Small intestine (tissue), 7 donors: ENCODE measurements at regions not wholly inside any gene's neighbourhood (a gene's known extent, or its start where the extent isn't known, plus 50 kb on each side); places are given as distances from the start of the nearest gene placed in this dataset.

Experiments used
- DNase-seq, 2 donors: peaks; one replicate each; pipeline versions ENCODE4 v3.0.0 to v3.0.0-alpha.2; 2013
- FAIRE-seq: peaks from 2 replicates; lab custom pipeline; 2012; peaks lifted over from hg19 to GRCh38; lab: Jason Lieb, UNC
- H3K27ac ChIP-seq, 3 donors: one replicate each; pipeline ENCODE4 v1.5.1; 2013; ENCODE audit warnings: low read length in 2 of 3, mild to moderate bottlenecking in 2 of 3, control low read depth in 1 of 3, inconsistent platforms in 1 of 3, low read depth in 1 of 3, moderate library complexity in 1 of 3
- H3K27me3 ChIP-seq, 3 donors: one replicate each; pipeline ENCODE4 v1.6.1; 2013; ENCODE audit warnings: low read length in 3 of 3, inconsistent platforms in 1 of 3; ENCODE audit not compliant: control insufficient read depth in 3 of 3, insufficient read depth in 3 of 3
- H3K36me3 ChIP-seq, 3 donors: one replicate each; pipeline ENCODE4 v1.6.1; 2013; ENCODE audit warnings: low read length in 3 of 3, inconsistent platforms in 1 of 3, low read depth in 1 of 3, mild to moderate bottlenecking in 1 of 3, moderate library complexity in 1 of 3; ENCODE audit not compliant: control insufficient read depth in 3 of 3, insufficient read depth in 2 of 3
- H3K4me1 ChIP-seq, 3 donors: one replicate each; pipeline ENCODE4 v1.6.1; 2013; ENCODE audit warnings: low read length in 2 of 3, inconsistent platforms in 1 of 3, low read depth in 1 of 3, mild to moderate bottlenecking in 1 of 3, moderate library complexity in 1 of 3; ENCODE audit not compliant: control insufficient read depth in 3 of 3, insufficient read depth in 2 of 3
- H3K4me3 ChIP-seq, 3 donors: one replicate each; pipeline ENCODE4 v1.5.1; 2013; ENCODE audit warnings: low read length in 3 of 3, control low read depth in 1 of 3, inconsistent platforms in 1 of 3, low read depth in 1 of 3, mild to moderate bottlenecking in 1 of 3, moderate library complexity in 1 of 3
- H3K9me3 ChIP-seq, 2 donors: one replicate each; pipeline ENCODE4 v1.6.1; 2013; ENCODE audit warnings: low read depth in 1 of 2, low read length in 1 of 2; ENCODE audit not compliant: control insufficient read depth in 2 of 2, insufficient read depth in 1 of 2
- WGBS, 3 donors: extraction: QIAGEN DNeasy Blood & Tissue Kit; methylation state at CpG; one replicate each; pipeline ENCODE4 v1.1.7; 2013; 5-methylcytosine and 5-hydroxymethylcytosine counted together
- donor health status: healthy with polysubstance abuse.
- donor health status: control.
- donor health status: control.
- donor health status: Bipolar disorder and iron deficiency.
- donor health status: healthy.

DNA sequence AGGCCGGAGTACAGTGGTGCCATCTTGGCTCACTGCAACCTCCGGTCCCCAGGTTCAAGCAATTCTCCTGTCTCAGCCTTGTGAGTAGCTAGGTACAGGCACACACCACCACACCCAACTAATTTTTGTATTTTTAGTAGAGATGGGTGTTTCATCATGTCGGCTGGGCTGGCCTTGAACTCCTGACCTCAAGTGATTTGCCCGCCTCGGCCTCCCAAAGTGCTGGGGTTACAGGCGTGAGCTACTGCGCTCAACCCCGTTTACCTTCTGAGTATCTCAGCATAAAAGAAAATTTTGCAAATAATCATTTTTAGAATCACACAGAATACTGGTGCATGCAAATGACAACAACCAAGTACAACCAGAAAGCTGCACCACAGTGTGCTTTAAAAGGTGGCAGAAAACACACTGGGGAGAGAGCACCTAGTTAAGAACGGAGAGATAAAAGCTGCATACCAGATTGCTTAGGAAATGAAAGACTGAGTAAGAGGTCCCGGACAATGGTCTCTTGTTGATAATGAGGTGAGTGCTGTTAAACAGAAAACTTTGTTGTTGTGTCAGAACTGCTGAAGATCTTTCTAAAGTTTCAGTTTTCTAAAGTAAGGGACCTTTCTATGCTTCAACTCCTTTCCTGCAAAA is 189.6 kb downstream of the ACTR3 start:
- H3K36me3 ChIP-seq, result no peaks in the 10 kb centered on the region
- no peak overlapping the region for H3K4me3 ChIP-seq
- WGBS, 3 donors, result 58 to 79% (median 78%) methylated on average over 10 of the region's 10 CpGs
- peaks cover 0 to 5% of the 10 kb centered on the region in 2 donors for H3K9me3 ChIP-seq
- FAIRE-seq (no peak), DNase-seq (no peak)
- no peaks in the 10 kb centered on the region for H3K4me1 ChIP-seq
- H3K27me3 ChIP-seq, result no peaks in the 10 kb centered on the region
- no peak overlapping the region for H3K27ac ChIP-seq

DNA sequence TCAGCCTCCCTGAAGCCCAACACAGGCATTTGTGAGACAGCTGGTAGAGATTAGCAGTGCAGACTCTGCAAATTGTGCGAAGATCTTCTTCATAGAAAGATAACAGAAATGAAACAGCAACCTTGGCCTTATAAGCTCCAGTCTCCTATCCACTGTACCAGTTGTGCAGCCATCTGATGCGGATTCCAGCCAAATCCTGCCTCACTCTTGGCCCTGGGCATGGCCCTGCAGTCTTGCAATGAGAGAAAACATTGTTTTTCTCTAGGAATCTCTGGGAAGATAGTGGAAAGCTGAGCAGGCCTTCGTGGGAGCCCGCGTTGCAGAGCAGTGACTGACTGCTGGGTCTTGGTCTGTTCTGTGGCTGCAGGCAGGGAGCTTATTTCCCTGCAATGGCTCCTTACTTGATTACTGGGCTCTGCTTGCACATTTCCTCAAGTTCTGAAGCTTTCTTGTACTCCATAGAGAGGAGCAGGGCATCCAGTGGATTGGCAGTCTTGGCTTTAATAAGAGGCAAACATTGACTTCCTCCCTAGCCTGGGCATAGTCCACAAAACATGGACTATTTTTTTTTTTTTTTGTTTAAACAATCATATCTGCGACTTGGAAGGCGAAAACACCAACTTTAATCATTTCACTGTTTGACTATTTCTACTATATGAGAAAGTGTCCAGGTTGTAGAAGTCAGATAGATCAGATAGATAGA is 193.0 kb downstream of the ACTR3 start:
- Histone ChIP-seq H3K27ac (no peak overlapping the region), H3K9me3 (peaks cover 0 to 7% of the 10 kb centered on the region in 2 donors), H3K4me3 (no peak overlapping the region), H3K36me3 (no peaks in the 10 kb centered on the region), H3K27me3 (no peaks in the 10 kb centered on the region), H3K4me1 (no peaks in the 10 kb centered on the region)
- 58 to 69% (median 64%) methylated on average over 7 of the region's 7 CpGs for WGBS, 3 donors
- peak; percentile 17 to 28 for DNase-seq
- FAIRE-seq, result no peak

DNA sequence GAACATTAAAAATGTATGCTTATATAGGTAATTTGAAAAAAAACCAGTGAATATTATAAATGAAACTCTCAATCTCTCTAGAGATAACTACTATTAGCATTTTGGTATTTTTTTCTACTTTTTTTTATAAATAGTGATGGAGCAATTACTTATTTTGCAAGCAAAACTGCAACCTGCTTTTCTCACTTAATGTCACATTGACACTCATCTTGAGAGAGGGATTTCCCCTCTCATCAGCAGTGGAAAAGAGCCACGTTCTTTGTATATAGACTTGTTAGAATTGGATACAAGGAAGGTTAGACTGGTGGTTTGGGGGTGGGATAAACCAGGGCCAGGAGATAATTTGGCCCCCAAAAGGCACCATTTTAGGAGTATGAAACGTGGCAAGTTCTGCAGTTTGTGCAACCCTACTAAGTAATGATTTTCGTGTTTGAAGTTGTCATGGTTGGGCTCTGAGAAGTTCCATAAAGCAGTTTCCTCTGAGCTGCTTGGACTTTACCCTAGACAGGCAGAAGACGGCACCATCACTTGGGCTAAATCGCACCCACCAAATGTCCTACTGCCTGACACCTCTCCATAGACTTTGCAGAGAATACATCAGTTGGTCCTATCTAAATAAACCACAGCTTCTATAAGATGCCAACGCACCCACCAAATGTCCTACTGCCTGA is 194.0 kb downstream of the ACTR3 start:
- Histone ChIP-seq H3K9me3 (peaks cover 0 to 7% of the 10 kb centered on the region in 2 donors), H3K27me3 (no peaks in the 10 kb centered on the region), H3K36me3 (no peaks in the 10 kb centered on the region), H3K4me1 (no peaks in the 10 kb centered on the region), H3K27ac (no peak overlapping the region), H3K4me3 (no peak overlapping the region)
- DNase-seq (no peak), FAIRE-seq (no peak)
- 42 to 54% (median 42%) methylated on average over 5 of the region's 6 CpGs for WGBS, 3 donors

DNA sequence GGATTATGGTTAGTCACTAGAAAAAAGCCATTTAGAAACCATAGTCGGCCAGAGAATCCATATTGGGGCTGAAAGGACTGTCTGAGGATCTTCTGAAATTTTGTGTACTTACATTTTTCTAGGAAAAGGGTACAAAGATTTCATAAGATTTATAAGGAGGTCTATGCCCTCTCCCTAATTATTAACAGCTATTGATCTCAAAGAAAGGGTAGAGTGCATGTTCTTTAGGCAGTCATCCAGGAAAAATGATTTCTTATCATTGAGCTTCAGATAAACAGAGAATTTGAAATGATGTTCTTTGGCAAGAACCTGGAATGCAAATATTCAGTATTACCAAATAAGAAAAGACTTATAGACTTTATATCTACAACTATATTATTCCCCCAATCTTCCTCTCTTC is 195.3 kb downstream of the ACTR3 start:
- 32 to 50% (median 34%) methylated on average over 1 of the region's 1 CpG for WGBS, 3 donors

DNA sequence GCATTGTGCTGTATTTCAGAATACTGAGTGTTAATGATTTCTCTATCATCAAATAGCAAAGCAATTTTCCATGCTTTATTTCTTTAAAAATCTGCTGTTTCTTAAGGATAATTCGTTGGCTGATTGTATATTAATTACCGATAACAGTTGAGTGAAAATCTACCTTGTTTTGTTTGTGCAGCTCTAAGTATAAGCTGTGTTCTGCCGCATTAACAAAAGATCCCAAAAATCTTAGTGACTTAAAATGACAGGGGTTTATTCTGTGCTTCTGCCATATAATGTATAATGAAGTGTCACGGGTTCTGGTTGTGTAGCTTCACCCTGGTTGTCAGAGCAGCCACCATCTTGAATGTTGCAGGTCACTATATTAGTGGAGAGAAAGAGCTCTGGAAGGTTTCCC is 196.1 kb downstream of the ACTR3 start:
- Histone ChIP-seq H3K4me3 (no peak overlapping the region), H3K36me3 (no peaks in the 10 kb centered on the region), H3K9me3 (peaks cover 0 to 7% of the 10 kb centered on the region in 2 donors), H3K27me3 (no peaks in the 10 kb centered on the region), H3K4me1 (no peaks in the 10 kb centered on the region), H3K27ac (no peak overlapping the region)
- no peak for FAIRE-seq
- WGBS, 3 donors, result 83 to 88% (median 87%) methylated on average over 4 of the region's 4 CpGs
- no peak for DNase-seq

More for the DNA sequence above, 195.3 kb downstream of the ACTR3 start:
- H3K4me3 ChIP-seq, result no peak overlapping the region
- peaks cover 0 to 7% of the 10 kb centered on the region in 2 donors for H3K9me3 ChIP-seq
- no peaks in the 10 kb centered on the region for H3K27me3 ChIP-seq
- FAIRE-seq (no peak), DNase-seq (no peak)
- H3K36me3 ChIP-seq, result no peaks in the 10 kb centered on the region
- no peak overlapping the region for H3K27ac ChIP-seq
- no peaks in the 10 kb centered on the region for H3K4me1 ChIP-seq

DNA sequence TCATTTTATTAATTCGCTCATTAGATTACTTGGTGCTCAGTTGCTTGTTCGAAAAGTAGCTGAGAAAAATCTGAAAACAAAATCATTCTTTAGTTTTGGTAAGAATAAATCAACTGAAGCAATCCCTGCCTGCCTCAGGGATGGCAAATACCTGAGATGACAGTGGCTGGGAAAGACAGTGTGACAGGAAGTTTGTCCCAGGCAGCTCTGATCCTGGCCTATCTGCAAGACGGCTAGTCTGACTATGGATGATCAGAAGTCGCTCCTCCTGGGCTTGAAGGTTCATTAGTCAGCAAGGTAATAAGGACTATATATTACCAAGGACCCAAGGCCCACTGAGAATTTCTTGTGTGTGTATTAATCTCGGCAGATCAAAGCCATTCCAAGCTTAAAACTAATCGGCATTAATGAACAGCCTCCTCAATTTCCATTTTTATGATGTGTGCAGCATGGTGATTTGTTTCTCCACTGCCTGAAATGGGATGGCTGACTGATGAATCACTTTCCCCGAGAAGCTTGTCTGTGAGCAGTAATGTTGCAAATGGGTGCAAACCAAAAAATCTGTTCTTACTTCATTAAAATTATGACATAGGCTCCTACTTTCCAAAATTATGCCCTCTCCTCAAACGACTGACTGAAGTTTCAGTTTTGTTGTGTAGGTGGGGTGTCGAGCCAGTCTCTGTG is 199.9 kb downstream of the ACTR3 start:
- no peaks in the 10 kb centered on the region for H3K4me1 ChIP-seq
- H3K4me3 ChIP-seq, result no peak overlapping the region
- FAIRE-seq (no peak), DNase-seq (no peak)
- peaks cover 0 to 2% of the 10 kb centered on the region in 2 donors for H3K9me3 ChIP-seq
- 82 to 85% (median 84%) methylated on average over 9 of the region's 9 CpGs for WGBS, 3 donors
- no peaks in the 10 kb centered on the region for H3K36me3 ChIP-seq
- no peaks in the 10 kb centered on the region for H3K27me3 ChIP-seq
- H3K27ac ChIP-seq, result no peak overlapping the region

DNA sequence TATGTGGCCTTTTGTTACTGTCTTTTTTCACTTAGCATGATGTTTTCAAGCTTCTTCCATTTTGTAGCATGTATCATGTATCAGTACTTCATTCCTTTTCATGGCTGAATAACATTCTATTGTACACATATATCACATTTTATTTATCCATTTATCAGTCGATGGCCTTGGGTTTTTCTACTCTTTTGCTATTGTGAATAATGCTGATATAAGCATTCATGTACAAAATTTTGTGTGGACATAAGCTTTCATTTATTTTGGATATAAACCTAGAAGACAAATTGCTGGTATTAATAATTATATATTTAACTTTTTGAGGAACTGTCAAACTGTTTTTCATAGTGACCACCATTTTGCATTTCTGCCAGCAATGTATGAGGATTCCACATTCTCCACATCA is 201.1 kb downstream of the ACTR3 start:
- DNase-seq, result no peak
- peaks cover 0 to 2% of the 10 kb centered on the region in 2 donors for H3K9me3 ChIP-seq

DNA sequence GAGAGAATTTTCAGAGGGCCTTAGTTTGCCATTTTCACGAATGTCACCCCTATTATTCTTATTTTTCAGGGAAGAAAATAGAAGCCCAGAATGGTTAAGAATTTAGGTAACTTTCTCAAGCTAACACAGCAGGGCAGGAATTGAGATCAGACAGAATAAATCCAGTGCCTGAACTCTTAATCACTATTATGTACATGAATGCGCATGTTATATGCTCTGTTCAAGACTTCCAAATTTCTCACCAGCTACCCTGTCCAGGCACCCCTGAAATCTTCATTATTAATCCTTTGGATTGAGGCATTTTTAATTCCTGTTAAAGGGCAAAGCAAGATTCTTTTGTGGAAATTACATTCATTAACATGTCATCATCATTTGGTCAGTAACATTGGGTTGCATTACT is 218.4 kb downstream of the ACTR3 start:
- no peaks in the 10 kb centered on the region for H3K4me1 ChIP-seq
- 80 to 90% (median 87%) methylated on average over 2 of the region's 2 CpGs for WGBS, 3 donors
- no peaks in the 10 kb centered on the region for H3K9me3 ChIP-seq
- no peak for DNase-seq
- H3K27me3 ChIP-seq, result peaks cover 0 to 5% (median 0%) of the 10 kb centered on the region in 3 donors
- no peak for FAIRE-seq
- H3K27ac ChIP-seq, result no peak overlapping the region
- H3K36me3 ChIP-seq, result no peaks in the 10 kb centered on the region
- H3K4me3 ChIP-seq, result no peak overlapping the region

More for the DNA sequence above, 201.1 kb downstream of the ACTR3 start:
- Histone ChIP-seq H3K36me3 (no peaks in the 10 kb centered on the region), H3K27ac (no peak overlapping the region), H3K4me1 (no peaks in the 10 kb centered on the region), H3K4me3 (no peak overlapping the region), H3K27me3 (no peaks in the 10 kb centered on the region)
- 86 to 89% (median 88%) methylated on average over 1 of the region's 1 CpG for WGBS, 3 donors
- FAIRE-seq, result no peak
